ENCODE measurements at regions not wholly inside any gene's neighbourhood (a gene's known extent, or its start where the extent isn't known, plus 50 kb on each side); places are given as distances from the start of the nearest gene placed in this dataset.

GRCh38 chr2:3952866-3953516 lies 249.6 kb downstream of the DCDC2C start:
- Histone ChIP-seq H4K20me1 (ENCODE audit: control insufficient read depth, insufficient read depth) (no peaks in the 10 kb centered on the region), H3K4me3 (no peak overlapping the region), H3K4me2 (ENCODE audit: control insufficient read depth, insufficient read depth) (no peak overlapping the region), H3K27ac (ENCODE audit: control insufficient read depth, insufficient read depth) (no peak overlapping the region), H3K36me3 (ENCODE audit: control insufficient read depth in 2 of 2, insufficient read depth in 2 of 2, low read length in 1 of 2) (no peaks in the 10 kb centered on the region), H3K79me2 (ENCODE audit: control insufficient read depth, insufficient read depth, low read length) (no peaks in the 10 kb centered on the region), H3K9ac (ENCODE audit: control insufficient read depth, insufficient read depth, low read length) (no peak overlapping the region), H3K9me3 (replicated peaks; ENCODE audit: control insufficient read depth, insufficient read depth, low read length) (no peaks in the 10 kb centered on the region), H2AFZ (ENCODE audit: control insufficient read depth, low read depth, low read length) (no peak overlapping the region), H3K27me3 (replicated peaks in 1 of 2; ENCODE audit: control insufficient read depth in 2 of 2, insufficient read depth in 2 of 2, low read length in 1 of 2) (no peaks in the 10 kb centered on the region), H3K4me1 (ENCODE audit: control insufficient read depth, insufficient read depth, low read length) (no peaks in the 10 kb centered on the region)
- FAIRE-seq (no peak), ATAC-seq (no peak), DNase-seq (ENCODE audit: low read depth, low spot score) (no peak)
- BruUV-seq (replicated peaks): no TSS peak
- in situ Hi-C loops (cut with MboI) (loop anchor here (25.0 kb wide), 1 partner anchor 1409 kb away; no protein-coding TSS in a partner anchor), intact Hi-C loops (cut with micrococcal nuclease; ENCODE audit: unreplicated experiment) (no loop called here)
- ChIA-PET RAD21 (ENCODE audit: unreplicated experiment) (no interaction called here), SMC1A (ENCODE audit: uncharacterized antibody, unreplicated experiment) (no interaction called here), POLR2A (no interaction called here), CTCF (interaction anchor here (0.6 kb wide), 1 partner anchor 132 kb away, joined by 3 read pairs; no protein-coding TSS in a partner anchor)
- 57% methylated on average over 12 of the region's 12 CpGs for WGBS (ENCODE audit: insufficient coverage, insufficient replicate concordance, low lambda C conversion rate, missing lambda C conversion rate)
- no peak for TF ChIP-seq SMARCA5 (IDR thresholded peaks at IDR 0.05)
- no peak for TF ChIP-seq TARDBP (IDR thresholded peaks at IDR 0.05; ENCODE audit: borderline replicate concordance)
- TF ChIP-seq MXI1 (IDR thresholded peaks at IDR 0.05; ENCODE audit: low read depth, low read length): no peak
- TF ChIP-seq ASH2L (IDR thresholded peaks at IDR 0.05; ENCODE audit: borderline replicate concordance, low read depth): no peak
- TF ChIP-seq SIN3A (IDR thresholded peaks at IDR 0.05; ENCODE audit: low read depth, low read length): no peak
- no peak for TF ChIP-seq RBBP5 (conservative IDR thresholded peaks at IDR 0.05)
- TF ChIP-seq, protein P1, sequence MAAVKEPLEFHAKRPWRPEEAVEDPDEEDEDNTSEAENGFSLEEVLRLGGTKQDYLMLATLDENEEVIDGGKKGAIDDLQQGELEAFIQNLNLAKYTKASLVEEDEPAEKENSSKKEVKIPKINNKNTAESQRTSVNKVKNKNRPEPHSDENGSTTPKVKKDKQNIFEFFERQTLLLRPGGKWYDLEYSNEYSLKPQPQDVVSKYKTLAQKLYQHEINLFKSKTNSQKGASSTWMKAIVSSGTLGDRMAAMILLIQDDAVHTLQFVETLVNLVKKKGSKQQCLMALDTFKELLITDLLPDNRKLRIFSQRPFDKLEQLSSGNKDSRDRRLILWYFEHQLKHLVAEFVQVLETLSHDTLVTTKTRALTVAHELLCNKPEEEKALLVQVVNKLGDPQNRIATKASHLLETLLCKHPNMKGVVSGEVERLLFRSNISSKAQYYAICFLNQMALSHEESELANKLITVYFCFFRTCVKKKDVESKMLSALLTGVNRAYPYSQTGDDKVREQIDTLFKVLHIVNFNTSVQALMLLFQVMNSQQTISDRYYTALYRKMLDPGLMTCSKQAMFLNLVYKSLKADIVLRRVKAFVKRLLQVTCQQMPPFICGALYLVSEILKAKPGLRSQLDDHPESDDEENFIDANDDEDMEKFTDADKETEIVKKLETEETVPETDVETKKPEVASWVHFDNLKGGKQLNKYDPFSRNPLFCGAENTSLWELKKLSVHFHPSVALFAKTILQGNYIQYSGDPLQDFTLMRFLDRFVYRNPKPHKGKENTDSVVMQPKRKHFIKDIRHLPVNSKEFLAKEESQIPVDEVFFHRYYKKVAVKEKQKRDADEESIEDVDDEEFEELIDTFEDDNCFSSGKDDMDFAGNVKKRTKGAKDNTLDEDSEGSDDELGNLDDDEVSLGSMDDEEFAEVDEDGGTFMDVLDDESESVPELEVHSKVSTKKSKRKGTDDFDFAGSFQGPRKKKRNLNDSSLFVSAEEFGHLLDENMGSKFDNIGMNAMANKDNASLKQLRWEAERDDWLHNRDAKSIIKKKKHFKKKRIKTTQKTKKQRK (IDR thresholded peaks at IDR 0.05; ENCODE audit: low read depth, low read length): no peak
- no peak for TF ChIP-seq SUZ12 (IDR thresholded peaks at IDR 0.05; ENCODE audit: unreplicated experiment)
- no peak for TF ChIP-seq NFIC (IDR thresholded peaks at IDR 0.05; ENCODE audit: low read depth, low read length)
- TF ChIP-seq, protein P2, sequence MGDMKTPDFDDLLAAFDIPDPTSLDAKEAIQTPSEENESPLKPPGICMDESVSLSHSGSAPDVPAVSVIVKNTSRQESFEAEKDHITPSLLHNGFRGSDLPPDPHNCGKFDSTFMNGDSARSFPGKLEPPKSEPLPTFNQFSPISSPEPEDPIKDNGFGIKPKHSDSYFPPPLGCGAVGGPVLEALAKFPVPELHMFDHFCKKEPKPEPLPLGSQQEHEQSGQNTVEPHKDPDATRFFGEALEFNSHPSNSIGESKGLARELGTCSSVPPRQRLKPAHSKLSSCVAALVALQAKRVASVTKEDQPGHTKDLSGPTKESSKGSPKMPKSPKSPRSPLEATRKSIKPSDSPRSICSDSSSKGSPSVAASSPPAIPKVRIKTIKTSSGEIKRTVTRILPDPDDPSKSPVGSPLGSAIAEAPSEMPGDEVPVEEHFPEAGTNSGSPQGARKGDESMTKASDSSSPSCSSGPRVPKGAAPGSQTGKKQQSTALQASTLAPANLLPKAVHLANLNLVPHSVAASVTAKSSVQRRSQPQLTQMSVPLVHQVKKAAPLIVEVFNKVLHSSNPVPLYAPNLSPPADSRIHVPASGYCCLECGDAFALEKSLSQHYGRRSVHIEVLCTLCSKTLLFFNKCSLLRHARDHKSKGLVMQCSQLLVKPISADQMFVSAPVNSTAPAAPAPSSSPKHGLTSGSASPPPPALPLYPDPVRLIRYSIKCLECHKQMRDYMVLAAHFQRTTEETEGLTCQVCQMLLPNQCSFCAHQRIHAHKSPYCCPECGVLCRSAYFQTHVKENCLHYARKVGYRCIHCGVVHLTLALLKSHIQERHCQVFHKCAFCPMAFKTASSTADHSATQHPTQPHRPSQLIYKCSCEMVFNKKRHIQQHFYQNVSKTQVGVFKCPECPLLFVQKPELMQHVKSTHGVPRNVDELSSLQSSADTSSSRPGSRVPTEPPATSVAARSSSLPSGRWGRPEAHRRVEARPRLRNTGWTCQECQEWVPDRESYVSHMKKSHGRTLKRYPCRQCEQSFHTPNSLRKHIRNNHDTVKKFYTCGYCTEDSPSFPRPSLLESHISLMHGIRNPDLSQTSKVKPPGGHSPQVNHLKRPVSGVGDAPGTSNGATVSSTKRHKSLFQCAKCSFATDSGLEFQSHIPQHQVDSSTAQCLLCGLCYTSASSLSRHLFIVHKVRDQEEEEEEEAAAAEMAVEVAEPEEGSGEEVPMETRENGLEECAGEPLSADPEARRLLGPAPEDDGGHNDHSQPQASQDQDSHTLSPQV (IDR thresholded peaks at IDR 0.05): no peak
- TF ChIP-seq MYB (IDR thresholded peaks at IDR 0.05; ENCODE audit: borderline replicate concordance, low read depth, low read length): no peak
- no peak for TF ChIP-seq MTA3 (IDR thresholded peaks at IDR 0.05; ENCODE audit: borderline replicate concordance, low read length)
- TF ChIP-seq, protein P3, sequence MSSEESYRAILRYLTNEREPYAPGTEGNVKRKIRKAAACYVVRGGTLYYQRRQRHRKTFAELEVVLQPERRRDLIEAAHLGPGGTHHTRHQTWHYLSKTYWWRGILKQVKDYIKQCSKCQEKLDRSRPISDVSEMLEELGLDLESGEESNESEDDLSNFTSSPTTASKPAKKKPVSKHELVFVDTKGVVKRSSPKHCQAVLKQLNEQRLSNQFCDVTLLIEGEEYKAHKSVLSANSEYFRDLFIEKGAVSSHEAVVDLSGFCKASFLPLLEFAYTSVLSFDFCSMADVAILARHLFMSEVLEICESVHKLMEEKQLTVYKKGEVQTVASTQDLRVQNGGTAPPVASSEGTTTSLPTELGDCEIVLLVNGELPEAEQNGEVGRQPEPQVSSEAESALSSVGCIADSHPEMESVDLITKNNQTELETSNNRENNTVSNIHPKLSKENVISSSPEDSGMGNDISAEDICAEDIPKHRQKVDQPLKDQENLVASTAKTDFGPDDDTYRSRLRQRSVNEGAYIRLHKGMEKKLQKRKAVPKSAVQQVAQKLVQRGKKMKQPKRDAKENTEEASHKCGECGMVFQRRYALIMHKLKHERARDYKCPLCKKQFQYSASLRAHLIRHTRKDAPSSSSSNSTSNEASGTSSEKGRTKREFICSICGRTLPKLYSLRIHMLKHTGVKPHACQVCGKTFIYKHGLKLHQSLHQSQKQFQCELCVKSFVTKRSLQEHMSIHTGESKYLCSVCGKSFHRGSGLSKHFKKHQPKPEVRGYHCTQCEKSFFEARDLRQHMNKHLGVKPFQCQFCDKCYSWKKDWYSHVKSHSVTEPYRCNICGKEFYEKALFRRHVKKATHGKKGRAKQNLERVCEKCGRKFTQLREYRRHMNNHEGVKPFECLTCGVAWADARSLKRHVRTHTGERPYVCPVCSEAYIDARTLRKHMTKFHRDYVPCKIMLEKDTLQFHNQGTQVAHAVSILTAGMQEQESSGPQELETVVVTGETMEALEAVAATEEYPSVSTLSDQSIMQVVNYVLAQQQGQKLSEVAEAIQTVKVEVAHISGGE (CRISPR knock-in tag; IDR thresholded peaks at IDR 0.05): no peak

Measured in GM12878 (cell line).